Posterior vena cava (tissue), 2 donors: ENCODE measurements at regions not wholly inside any gene's neighbourhood (a gene's known extent, or its start where the extent isn't known, plus 50 kb on each side); places are given as distances from the start of the nearest gene placed in this dataset.

ENCODE experiments used
- DNase-seq: peaks from one replicate; pipeline ENCODE4 v3.0.0-alpha.2; 2020; ENCODE audit warnings: low spot score
- intact Hi-C, 2 donors: fragments of 100-400 bp; cut with DNase I; formaldehyde crosslinking; loops; one replicate each; pipeline versions ENCODE4 v1.14.1 to v1.14.2; 2022 to 2023
- donor health status: DM: yes; HTN: yes; CAD: no.
- donor health status: DM: yes; HTN: yes; CAD: no.

- intact Hi-C loops, result no loop called here
Observed at GRCh38 chr12:41944216-41944615, 200.5 kb downstream of the GXYLT1 start.

GRCh38 chr12:41943671-41944070, 201.0 kb downstream of the GXYLT1 start:
- intact Hi-C loops, result no loop called here

More at GRCh38 chr12:41944216-41944615, 200.5 kb downstream of the GXYLT1 start:
- DNase-seq, result no peak

GRCh38 chr12:41942354-41942753, 202.3 kb downstream of the GXYLT1 start:
- DNase-seq, result no peak
- intact Hi-C loops, result no loop called here

More at GRCh38 chr12:41943671-41944070, 201.0 kb downstream of the GXYLT1 start:
- DNase-seq, result no peak

GRCh38 chr12:41941079-41941478, 203.6 kb downstream of the GXYLT1 start:
- DNase-seq, result no peak
- intact Hi-C loops, result no loop called here

- intact Hi-C loops, result no loop called here
- DNase-seq, result no peak
Observed at GRCh38 chr12:41940571-41940970, 204.1 kb downstream of the GXYLT1 start.

GRCh38 chr12:41936333-41936732, 208.3 kb downstream of the GXYLT1 start:
- intact Hi-C loops, result no loop called here
- DNase-seq, result no peak

- no peak for DNase-seq
- intact Hi-C loops, result no loop called here
Observed at GRCh38 chr12:41935911-41936310, 208.8 kb downstream of the GXYLT1 start.

- intact Hi-C loops, result no loop called here
- DNase-seq, result peak; percentile 90
Observed at GRCh38 chr12:41932470-41932991, 212.1 kb downstream of the GXYLT1 start.

GRCh38 chr12:41930866-41931437, 213.7 kb downstream of the GXYLT1 start:
- DNase-seq, result no peak
- intact Hi-C loops, result no loop called here

- no peak for DNase-seq
- intact Hi-C loops, result no loop called here
Observed at GRCh38 chr12:41924111-41924510, 220.6 kb downstream of the GXYLT1 start.

GRCh38 chr12:41923351-41923750, 221.3 kb downstream of the GXYLT1 start:
- intact Hi-C loops, result no loop called here
- no peak for DNase-seq

GRCh38 chr12:41920355-41920754, 224.3 kb downstream of the GXYLT1 start:
- intact Hi-C loops, result no loop called here
- no peak for DNase-seq

- intact Hi-C loops, result no loop called here
- no peak for DNase-seq
Observed at GRCh38 chr12:41919526-41920261, 225.0 kb downstream of the GXYLT1 start.

- DNase-seq, result no peak
Observed at GRCh38 chr12:41919048-41919447, 225.6 kb downstream of the GXYLT1 start.

GRCh38 chr12:41917938-41918341, 226.7 kb downstream of the GXYLT1 start:
- intact Hi-C loops, result no loop called here
- no peak for DNase-seq

More at GRCh38 chr12:41919048-41919447, 225.6 kb downstream of the GXYLT1 start:
- intact Hi-C loops, result no loop called here

- intact Hi-C loops, result no loop called here
Observed at GRCh38 chr12:41917181-41917580, 227.5 kb downstream of the GXYLT1 start.

GRCh38 chr12:41910578-41911320, 233.9 kb downstream of the GXYLT1 start:
- intact Hi-C loops, result no loop called here
- DNase-seq, result no peak

More at GRCh38 chr12:41917181-41917580, 227.5 kb downstream of the GXYLT1 start:
- no peak for DNase-seq

GRCh38 chr12:41908206-41908605, 236.5 kb downstream of the GXYLT1 start:
- intact Hi-C loops, result no loop called here
- DNase-seq, result no peak

- no peak for DNase-seq
- intact Hi-C loops, result no loop called here
Observed at GRCh38 chr12:41907550-41907949, 237.1 kb downstream of the GXYLT1 start.

GRCh38 chr12:41907021-41907420, 237.7 kb downstream of the GXYLT1 start:
- intact Hi-C loops, result no loop called here
- DNase-seq, result no peak
